CD4-positive, alpha-beta T cell treated with Interleukin-4 for 1 hour (primary cell): ENCODE measurements at regions not wholly inside any gene's neighbourhood (a gene's known extent, or its start where the extent isn't known, plus 50 kb on each side); places are given as distances from the start of the nearest gene placed in this dataset.
"Not testable (repeated sequence)": the region's sequence is repeated elsewhere in the genome, so short reads cannot be mapped to it uniquely, and the experiment has no call there.

Source experiments
- DNase-seq, 2 donors: peaks; one replicate each; pipeline ENCODE4 v3.0.0-alpha.2; 2020 to 2022

DNA sequence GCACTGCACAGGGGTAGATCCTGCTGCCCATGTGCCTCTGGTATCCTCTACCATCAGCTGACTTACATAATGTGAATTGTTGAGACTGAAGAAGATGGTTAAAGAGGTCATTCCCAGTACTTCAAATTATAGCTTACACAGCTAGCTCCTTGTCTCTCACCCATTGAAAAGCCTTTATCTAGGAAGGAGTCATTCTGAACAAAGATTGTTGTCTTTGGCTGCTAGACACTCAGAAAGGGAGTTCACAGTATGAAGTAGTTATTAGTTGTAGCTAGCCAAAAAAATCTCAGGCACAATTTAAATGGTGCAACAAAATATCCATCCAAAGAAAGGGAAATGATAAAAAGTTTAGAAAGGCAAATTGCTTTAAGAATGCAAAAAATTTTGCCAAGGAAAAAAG is 102.0 kb upstream of the NREP start:
- DNase-seq = no peak

DNA sequence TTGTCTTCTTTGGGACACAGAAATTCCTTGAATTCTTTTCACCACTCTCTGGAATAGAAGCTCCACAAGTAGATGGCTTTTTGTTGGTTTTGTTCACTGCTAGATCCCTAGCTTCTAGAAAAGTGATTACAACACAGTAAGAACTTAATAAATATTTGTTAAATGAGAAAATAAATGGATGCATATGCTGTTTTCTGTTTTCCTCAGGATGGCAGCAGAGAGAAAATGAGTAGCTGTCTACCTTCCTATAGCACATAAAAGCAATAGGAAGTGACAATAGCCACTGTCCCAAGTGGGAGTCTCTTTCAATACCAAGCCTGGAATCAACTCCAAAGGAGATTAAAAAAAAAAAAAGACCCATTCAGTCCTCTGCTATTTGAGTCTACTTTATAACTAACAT is 100.6 kb upstream of the NREP start:
- DNase-seq = no peak

DNA sequence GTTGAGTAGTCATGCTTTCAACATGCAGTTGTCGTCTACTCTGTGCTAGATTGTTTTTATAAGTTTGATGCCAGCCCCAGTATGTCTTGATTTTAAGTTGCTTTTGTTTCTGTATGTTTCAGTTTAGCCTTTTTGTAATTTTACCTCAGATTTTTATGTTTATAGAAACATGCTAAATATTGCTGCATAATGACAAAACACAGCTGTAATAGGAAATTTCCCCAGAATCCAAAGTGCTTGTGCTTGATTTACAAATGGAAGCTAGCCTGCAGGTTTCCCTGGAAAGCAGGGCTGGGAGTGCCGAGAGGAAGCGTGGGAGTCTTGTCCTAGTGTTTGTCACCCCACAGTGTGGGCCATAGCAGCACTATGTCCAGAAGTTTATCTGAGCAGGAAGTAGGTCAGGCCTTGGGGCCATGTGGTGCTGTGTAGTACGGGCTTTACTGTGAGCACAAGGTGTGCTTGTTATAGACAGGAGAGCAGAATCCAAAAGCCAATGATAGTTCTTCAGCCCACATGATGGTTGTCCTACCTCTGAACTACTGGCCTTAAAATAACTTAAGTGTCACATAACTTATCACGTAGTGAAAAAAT is 100.0 kb upstream of the NREP start:
- no peak for DNase-seq

DNA sequence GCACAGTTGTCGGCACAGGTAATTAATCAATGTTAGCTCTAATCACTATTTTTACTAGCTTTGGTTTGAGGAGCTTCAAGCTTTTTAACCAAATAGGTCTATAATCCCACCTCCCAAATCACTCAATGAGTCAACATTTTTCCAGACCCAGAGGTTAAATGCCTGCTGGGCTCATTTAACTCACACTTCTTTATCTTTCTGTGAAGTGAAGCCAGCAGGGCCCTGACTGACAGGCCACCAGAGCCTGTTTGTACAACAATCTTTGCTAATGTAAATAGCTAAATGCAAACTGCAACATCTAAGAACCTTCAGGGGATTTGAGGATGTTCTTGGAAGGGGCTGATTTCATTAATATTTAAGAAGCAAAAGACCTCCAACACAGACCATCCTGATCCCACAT is 98.4 kb upstream of the NREP start:
- no peak for DNase-seq

DNA sequence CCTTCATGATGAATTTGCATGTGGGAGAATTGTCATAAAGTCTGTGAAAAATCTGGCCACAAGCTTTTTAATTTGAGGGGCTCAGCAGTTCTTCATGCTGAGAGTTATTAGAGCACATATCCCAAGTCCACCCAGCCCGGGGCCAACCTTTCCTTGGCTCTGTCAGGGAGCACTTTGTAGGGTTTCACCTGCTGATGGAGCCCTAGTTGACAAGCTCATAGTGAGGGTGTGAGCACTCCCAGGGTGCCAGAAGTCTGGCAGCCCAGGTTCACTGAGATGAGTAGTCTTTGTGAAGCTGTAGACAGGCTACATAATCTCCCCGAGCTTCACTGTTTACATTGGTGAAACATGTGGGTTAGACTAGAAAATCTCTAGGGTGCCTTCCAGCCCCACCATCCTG is 97.2 kb upstream of the NREP start:
- DNase-seq = no peak

DNA sequence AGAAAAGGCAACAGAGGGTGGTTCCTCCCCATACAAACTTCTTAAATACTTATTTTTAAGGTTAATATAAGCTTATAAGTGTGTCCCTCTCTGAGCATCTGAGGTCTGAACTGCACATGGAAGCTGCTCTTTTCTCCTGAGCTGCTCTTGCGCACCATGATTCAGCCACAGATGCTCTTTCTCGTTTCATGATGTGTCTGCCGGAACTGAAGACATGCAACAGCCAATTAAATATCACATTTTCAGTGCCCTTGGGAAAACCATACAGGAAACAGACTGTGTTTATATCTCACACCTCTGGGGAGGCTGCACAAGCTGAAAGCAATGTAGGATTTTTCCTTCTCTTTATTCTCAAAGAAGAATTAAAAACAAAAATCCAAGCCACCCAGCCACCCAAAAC is 96.8 kb upstream of the NREP start:
- peak in 1 of 2 donors; percentile 12 for DNase-seq

DNA sequence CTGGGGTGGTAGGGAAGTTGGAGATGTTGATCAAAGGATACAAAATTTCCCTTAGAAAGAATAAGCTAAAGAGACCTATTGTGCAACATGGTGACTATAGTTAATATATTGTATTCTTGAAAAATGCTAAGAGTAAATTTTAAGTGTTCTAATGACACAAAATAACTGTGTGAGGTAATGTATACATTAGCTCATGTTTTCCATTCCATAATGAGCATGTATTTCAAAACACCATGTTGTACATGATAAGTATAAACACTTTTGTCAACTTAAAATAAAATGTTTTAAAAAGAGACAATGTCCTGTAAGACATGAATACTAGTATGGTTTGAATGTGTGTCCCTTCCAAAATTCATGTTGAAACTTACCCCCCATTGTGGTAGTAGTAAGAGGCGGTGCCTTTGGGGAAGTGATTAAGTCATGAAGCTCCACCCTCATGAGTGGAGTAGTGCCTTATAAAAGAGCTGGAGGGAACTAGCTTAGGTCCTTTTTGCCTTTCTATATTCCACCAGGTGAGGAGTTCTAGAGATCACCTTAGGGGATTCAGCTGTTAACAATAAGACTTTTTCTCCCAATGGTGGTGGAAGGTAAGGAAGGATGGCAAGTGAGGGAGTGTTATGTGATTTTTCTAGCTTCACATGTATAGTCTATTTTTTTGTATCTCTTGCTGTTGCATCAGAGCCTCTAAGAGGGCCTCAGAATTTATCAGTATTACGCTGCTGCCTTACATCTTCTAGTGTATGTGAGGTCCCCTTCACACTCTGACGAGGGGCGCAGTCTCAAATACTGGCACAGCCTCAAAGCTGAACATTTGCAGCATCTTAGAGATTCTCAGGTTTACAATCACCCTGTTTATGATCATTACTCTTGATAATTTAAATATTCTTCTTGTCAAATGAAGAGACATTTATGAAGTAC is 94.9 kb upstream of the NREP start:
- DNase-seq = no peak

DNA sequence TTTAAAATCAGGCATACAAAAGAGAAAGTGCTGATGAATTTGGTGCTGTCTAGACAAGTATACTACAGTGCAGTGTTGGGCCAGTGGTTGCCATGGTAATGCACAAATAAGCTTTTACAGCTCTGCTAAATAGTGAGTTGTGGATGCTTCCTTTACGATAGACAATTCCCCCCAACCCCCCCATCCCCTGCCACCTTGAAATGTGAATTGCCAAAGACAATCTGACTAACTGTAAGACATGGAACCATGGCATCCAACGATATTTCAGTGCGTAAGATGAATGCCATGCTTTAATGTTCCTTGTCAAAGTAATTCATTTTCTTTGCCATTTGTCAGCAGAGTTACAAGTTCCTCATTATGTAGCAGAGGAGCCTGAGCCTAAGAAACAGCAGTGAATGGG is 91.5 kb upstream of the NREP start:
- no peak for DNase-seq

DNA sequence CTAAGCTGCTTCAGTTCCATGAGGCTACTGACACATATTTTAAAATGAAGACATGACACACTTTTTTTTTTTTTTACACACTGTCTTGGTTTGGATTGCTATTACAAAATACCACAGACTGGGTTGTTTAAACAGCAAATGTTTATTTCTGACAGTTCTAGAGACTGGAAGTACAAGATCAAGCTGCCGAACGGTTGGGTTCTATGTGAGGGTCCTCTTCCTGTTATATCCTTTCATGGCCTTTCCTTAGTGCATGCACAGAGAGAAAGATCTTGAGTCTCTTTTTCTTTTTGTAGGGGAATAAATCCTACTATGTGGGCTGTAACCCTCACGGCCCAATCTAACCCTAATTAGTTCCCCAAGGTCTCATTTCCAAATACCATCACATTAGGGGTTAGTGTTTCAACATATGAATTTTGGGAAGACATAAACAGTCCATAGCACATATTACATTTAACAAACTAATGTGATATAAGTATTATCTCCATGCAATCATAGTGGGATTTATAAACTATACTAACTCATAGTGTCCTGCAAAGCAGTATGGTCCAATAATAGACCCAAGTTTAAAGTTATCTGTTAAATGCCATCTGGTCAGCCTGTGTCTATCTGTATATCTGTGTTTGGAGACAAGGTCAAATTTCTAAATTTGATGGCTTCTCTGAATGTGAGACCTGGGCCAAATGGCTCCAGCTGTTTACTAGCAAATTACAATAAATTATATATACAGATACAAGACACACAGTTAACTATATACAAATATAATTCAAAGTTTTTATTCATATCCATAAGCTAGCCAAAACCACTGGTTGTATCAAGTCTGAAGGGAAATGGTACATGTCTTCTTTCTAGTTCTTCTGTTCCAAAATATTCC is 90.3 kb upstream of the NREP start:
- no peak for DNase-seq

DNA sequence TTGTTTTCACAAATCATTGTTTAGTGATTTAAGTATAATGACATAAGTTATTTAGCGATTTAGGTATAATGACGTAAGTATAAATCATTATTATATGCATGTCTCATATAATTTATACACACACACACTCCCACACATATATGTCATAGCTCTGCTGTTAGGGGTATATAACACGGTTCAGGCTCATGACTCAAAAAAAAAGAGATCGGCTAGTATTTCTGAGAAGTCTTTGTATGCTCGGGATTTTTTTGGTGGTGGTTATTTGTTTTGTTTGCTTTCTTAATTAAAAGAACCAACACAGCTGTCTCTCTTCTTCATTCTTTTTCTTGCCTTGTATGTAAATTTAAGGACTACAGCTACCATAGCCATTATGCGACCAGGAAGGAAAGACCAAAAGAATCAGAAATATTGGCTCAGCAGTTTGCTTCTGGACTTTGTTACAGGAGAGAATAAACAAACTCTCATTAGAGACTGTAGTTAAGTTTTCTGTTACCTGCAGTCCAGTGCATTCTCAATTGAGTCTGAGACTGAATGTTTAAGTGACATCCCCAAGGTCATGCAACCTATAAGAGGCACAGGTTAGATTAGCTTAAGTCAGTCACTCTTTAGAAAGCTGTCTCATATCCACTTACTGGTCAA is 83.2 kb upstream of the NREP start:
- DNase-seq = no peak

DNA sequence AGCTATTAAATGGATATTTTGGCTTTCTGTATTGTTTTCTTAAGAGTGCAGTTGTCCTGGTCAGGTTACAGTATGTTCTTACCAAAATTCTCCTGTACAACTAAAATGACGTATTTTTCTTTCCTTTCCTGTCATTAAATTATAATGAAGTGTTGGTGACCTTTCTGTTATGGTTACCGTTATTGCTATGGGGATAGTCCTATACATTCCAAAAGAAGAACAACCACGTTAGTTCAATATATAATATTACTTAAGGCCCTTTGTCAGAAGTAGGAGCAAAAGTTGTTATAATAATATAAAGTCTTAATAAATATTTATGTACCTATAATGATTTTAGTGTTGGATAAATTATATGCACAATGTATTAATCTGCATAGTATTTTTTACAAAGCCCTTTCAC is 82.4 kb upstream of the NREP start:
- DNase-seq = no peak

DNA sequence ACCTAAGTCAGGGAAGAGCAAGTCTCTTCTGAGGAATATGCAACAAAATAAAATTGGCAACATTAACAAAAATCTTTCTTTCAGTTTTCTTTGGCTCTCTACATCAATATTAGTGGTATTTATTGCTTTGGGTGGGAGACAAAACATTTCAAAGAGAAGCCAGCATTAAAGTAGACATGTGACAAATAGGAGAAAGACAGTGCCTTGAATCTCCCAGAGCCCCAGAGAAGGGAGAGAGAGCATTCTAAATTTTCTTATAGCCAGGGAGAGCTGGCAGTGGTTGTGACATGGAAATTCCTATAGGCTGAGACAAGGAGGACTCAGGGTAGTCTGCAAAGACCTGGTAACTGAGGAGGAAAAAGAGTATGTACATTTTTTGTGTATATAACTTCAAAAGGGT is 79.4 kb upstream of the NREP start:
- DNase-seq = no peak

DNA sequence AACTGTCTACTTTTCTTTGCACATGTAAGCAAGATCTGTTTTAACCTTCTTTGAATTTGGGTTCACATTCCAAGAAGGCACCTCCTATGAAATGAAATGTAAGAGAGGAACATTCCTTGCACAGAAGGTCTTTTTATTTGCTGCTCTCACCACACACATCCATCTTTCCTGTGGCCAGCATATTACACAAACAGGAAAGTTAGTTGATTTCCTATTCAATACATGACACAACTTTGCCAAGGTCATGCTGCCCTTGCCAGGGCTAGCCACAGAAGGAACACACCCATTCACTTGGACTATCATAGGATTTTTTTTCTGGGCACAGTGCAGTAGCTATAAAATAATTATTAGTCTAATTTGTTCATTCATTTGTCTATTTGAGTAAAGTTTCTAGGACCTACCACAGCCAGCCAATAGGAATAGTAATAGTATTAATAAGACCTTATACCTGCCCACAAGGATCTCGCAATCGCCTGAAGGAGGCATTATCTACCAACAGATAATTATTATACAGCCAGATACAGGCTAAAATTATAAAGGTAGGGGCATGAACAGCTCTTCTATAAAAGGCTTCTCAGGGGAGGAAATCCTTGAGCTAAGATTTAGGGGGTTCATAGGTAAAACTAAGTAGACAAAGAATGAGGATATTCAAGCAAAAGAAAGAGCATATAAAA is 78.1 kb upstream of the NREP start:
- no peak for DNase-seq

DNA sequence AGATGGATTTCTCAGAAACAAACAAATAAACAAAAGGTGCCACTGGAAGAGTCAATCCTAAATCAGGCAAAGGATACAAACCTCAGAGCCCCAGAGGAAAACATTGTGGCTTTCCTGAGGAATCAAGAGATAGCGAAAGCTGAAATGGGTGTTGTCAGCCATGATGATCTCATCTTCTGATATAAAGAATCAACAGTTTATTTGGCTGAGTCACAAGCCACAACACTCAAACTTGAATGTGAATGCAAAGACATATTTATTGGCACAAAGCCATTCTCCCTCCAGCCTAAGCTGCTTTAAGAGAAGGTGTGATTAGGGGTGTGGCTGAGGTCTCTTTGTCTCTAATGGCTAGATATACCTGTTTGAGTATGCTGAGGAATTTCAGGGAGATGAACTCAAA is 73.3 kb upstream of the NREP start:
- DNase-seq = no peak

DNA sequence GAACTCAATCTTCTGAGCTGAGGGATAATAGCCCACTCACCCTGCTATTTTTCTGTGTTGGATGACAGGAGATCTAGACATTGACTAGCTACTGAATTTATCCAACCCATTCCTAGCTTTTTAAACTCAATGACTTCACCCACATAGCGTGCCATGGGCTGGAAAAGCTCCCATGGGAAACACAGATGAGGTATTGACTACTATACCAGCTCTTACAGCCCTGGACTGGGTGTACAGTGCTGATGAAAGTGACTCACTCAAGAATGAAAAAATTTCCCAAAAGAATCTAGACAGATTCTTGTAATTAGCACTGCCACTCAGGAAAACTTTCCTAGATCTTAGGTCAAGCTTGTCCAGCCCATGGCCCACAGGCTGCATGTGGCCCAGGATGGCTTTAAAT is 72.7 kb upstream of the NREP start:
- no peak for DNase-seq

DNA sequence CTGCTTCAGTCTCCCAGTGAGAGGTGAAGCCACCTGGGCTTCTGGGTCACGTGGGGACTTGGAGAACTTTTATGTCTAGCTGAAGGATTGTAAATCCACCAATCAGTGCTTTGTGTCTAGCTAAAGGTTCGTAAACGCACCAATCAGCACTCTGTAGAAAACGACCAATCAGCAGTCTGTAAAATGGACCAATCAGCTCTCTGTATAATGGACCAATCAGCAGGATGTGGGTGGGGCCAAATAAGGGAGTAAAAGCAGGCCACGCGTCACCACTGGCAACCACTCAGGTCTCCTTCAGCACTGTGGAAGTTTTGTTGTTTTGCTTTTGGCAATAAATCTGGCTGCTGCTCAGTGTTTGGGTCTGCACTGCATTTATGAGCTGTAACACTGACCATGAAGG is 69.1 kb upstream of the NREP start:
- DNase-seq = no peak

DNA sequence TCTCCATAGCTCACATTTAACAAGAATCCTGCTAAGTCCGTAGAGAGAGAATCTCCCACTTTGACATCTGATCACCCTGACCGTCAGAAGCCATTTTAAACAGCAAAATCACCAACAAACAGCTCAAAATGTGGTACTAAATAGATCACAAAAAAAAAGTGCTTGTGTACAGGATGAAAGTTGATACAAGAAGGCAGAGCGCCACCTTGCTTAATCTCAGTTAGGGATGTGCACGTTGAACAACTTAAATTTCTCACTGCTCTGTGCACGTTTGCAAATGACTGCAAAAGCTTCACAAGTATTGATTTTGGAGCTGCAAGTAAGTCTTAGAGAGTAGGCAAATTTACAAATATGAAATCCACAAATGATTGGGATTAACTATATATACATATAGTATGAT is 63.1 kb upstream of the NREP start:
- DNase-seq = no peak

DNA sequence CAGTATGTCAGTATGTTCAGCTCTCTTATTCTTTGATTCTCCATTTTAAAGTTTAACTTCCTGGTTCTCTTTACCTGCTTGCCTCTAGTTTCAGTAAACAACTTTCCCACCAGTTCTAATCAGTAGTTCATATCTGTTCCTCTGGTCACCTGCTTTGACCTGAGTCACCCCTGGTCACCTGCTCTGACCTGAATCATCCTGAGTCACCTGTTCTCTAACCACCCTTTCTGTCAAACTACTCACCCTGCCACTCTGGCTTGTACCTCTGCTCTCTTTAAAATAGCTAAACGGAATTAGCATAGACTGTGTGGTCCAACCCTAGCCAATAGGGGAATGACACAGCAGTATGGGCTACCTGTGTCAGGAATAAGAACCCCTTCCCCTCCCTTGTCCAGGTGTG is 62.0 kb upstream of the NREP start:
- not testable (repeated sequence) for DNase-seq

DNA sequence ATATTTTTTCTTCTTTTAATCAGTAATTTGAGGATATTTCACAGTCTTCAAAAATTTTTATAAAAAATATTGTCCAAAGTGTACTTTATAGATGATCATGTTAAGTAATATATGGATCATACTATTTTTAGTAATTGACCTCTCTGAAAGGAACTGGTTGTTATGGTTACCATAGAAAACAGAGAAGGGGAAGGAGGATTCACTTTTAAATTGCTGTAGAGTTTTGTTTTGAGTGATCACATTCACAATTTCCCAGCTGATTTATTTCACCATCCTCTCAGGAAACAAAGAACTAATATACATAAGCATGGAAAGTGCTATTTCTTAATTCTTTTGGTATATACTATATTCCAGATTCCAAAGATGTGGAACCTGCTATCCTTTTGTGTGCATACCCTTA is 56.5 kb upstream of the NREP start:
- no peak for DNase-seq

DNA sequence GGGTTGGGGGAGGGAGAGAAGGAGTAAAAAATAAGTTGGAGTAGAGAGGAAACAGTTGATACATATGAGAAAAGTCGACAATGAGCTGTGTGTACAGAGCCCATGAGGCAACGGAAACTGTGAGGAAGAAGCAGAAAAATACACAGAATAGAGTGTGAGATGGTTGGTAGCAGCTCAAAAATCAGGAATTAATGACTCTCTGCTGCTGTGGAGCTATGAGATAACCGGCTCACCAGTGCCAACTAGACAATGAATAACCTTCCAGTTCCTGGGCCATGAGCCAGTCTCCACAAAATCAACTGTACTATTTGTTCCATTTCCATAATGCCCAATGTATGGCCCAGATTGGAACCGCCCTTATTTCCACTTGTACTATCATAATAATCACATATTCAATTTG is 53.1 kb upstream of the NREP start:
- DNase-seq = no peak
